Astrocyte (in vitro differentiated cells and primary cell): ENCODE measurements at regions not wholly inside any gene's neighbourhood (a gene's known extent, or its start where the extent isn't known, plus 50 kb on each side); places are given as distances from the start of the nearest gene placed in this dataset.
A peak's percentile ranks its signal among the peaks of the same experiment; 100 is the strongest.

Source experiments
- DNase-seq: peaks from one replicate; pipeline ENCODE4 v3.0.0-alpha.2; 2010; ENCODE audit warnings: low read depth
- FAIRE-seq: peaks from 2 replicates; lab custom pipeline; 2011; peaks lifted over from hg19 to GRCh38; lab: Jason Lieb, UNC
- H2AFZ ChIP-seq: 2 replicates; pipeline ENCODE4 v1.6.0; 2012; ENCODE audit warnings: low read depth, low read length, inconsistent platforms
- H3K27ac ChIP-seq: 2 replicates; pipeline ENCODE4 v1.5.1; 2011; ENCODE audit warnings: low read depth, low read length, inconsistent platforms
- H3K27me3 ChIP-seq: 2 replicates; pipeline ENCODE4 v1.6.0; 2011; ENCODE audit warnings: low read length, inconsistent platforms; ENCODE audit not compliant: insufficient read depth
- H3K36me3 ChIP-seq: 2 replicates; pipeline ENCODE4 v1.5.1; 2011; ENCODE audit warnings: low read length, inconsistent platforms; ENCODE audit not compliant: insufficient read depth
- H3K4me1 ChIP-seq: 2 replicates; pipeline ENCODE4 v1.5.1; 2011; ENCODE audit warnings: low read length, inconsistent platforms; ENCODE audit not compliant: insufficient read depth
- H3K4me2 ChIP-seq: 2 replicates; pipeline ENCODE4 v1.6.0; 2012; ENCODE audit warnings: low read length, inconsistent platforms
- H3K4me3 ChIP-seq: 2 replicates; pipeline ENCODE4 v1.5.1; 2011; ENCODE audit warnings: low read depth, mild to moderate bottlenecking, low read length, inconsistent platforms; ENCODE audit not compliant: insufficient read depth
- H3K79me2 ChIP-seq: 2 replicates; pipeline ENCODE4 v1.6.0; 2012; ENCODE audit warnings: mild to moderate bottlenecking, low read length, inconsistent platforms; ENCODE audit not compliant: insufficient read depth
- H3K9ac ChIP-seq: 2 replicates; pipeline ENCODE4 v1.6.0; 2012; ENCODE audit warnings: mild to moderate bottlenecking, low read length, inconsistent platforms
- H3K9me3 ChIP-seq: 2 replicates; pipeline ENCODE4 v1.5.1; 2012; ENCODE audit warnings: low read depth, mild to moderate bottlenecking, low read length, inconsistent platforms; ENCODE audit not compliant: insufficient read depth
- H4K20me1 ChIP-seq: 2 replicates; pipeline ENCODE4 v1.6.0; 2012; ENCODE audit warnings: low read length, inconsistent platforms; ENCODE audit not compliant: insufficient read depth
- H3K27ac Mint-ChIP-seq: one replicate; pipeline ENCODE4 v1.8.0; 2021; ENCODE audit warnings: mild to moderate bottlenecking, mixed read lengths; ENCODE audit not compliant: unreplicated experiment
- H3K27me3 Mint-ChIP-seq: one replicate; pipeline ENCODE4 v1.8.0; 2021; ENCODE audit warnings: low read depth, mixed read lengths; ENCODE audit not compliant: unreplicated experiment
- H3K36me3 Mint-ChIP-seq: one replicate; pipeline ENCODE4 v1.8.0; 2021; ENCODE audit warnings: low read depth, mixed read lengths; ENCODE audit not compliant: unreplicated experiment
- H3K4me1 Mint-ChIP-seq: one replicate; pipeline ENCODE4 v1.8.0; 2021; ENCODE audit warnings: low read depth, mixed read lengths; ENCODE audit not compliant: unreplicated experiment
- H3K4me3 Mint-ChIP-seq: one replicate; pipeline ENCODE4 v1.8.0; 2021; ENCODE audit warnings: mild to moderate bottlenecking, moderate library complexity, mixed read lengths; ENCODE audit not compliant: unreplicated experiment
- H3K9me3 Mint-ChIP-seq: one replicate; pipeline ENCODE4 v1.8.0; 2021; ENCODE audit warnings: mild to moderate bottlenecking, mixed read lengths; ENCODE audit not compliant: unreplicated experiment
- EZH2 ChIP-seq: IDR thresholded peaks from 2 replicates; pipeline ENCODE4 v1.6.1; 2012; ENCODE audit warnings: mild to moderate bottlenecking, low read length, inconsistent platforms; ENCODE audit not compliant: insufficient read depth
- TF ChIP-seq, protein P1 (sequence below): IDR thresholded peaks from 2 replicates; pipeline ENCODE4 v1.5.1; 2011; ENCODE audit warnings: low read depth, mild to moderate bottlenecking, inconsistent platforms, low read length, moderate library complexity; ENCODE audit not compliant: insufficient read depth

DNA sequence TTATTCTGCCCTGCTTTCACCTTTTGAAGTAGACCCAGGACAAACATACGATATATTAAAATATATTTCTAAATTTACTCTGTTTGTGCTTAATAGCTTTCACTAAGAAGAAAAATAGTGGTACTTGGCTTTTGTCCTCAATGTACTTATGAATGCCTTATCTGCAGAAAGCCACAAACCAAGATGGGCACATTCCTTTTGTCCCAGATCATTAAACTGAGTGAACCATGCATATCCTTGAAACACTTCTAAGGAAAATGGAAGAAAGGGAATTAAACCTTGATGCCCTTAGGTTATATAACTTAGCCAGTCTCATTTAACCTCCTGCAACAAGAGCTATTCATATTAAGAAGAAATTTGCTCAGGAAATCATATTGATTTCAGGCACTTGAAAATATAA lies 553.8 kb upstream of the CDH9 start:
- Histone ChIP-seq H3K79me2 (no peaks in the 10 kb centered on the region), H3K9ac (no peak overlapping the region), H4K20me1 (no peaks in the 10 kb centered on the region), H3K4me3 (no peak overlapping the region), H3K4me1 (peaks cover 7% of the 10 kb centered on the region), H3K27me3 (no peaks in the 10 kb centered on the region), H2AFZ (no peak overlapping the region), H3K36me3 (no peaks in the 10 kb centered on the region), H3K27ac (no peak overlapping the region), H3K9me3 (no peaks in the 10 kb centered on the region), H3K4me2 (no peak overlapping the region)
- no peak for FAIRE-seq
- Mint-ChIP-seq H3K9me3 (no peaks in the 10 kb centered on the region), H3K4me1 (peaks cover 19% of the 10 kb centered on the region), H3K27ac (no peak overlapping the region), H3K27me3 (no peaks in the 10 kb centered on the region), H3K4me3 (no peak overlapping the region), H3K36me3 (no peaks in the 10 kb centered on the region)
- peak; percentile 69 for DNase-seq
- TF ChIP-seq, protein P1, sequence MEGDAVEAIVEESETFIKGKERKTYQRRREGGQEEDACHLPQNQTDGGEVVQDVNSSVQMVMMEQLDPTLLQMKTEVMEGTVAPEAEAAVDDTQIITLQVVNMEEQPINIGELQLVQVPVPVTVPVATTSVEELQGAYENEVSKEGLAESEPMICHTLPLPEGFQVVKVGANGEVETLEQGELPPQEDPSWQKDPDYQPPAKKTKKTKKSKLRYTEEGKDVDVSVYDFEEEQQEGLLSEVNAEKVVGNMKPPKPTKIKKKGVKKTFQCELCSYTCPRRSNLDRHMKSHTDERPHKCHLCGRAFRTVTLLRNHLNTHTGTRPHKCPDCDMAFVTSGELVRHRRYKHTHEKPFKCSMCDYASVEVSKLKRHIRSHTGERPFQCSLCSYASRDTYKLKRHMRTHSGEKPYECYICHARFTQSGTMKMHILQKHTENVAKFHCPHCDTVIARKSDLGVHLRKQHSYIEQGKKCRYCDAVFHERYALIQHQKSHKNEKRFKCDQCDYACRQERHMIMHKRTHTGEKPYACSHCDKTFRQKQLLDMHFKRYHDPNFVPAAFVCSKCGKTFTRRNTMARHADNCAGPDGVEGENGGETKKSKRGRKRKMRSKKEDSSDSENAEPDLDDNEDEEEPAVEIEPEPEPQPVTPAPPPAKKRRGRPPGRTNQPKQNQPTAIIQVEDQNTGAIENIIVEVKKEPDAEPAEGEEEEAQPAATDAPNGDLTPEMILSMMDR, result no peak
- no peak for TF ChIP-seq EZH2

DNA sequence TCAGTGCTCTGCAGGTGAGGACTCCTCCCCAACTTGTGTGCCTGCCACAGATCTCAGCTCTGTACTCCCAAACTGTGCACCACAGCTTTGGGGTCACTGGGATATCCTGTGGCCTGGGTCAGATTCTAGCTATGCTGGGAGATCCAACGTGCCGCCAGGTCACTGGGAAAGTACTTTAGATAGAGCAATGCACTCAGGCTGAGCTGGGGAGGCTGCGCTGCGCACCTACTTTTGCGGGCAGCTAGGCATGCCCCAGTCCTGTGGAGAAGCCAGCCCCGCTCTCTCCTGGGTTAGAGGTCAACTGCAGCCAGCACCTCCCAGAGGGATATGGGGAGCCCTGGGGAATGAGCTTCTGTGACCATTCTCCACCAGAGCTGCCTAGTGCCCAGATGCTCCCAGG lies 552.1 kb upstream of the CDH9 start:
- Mint-ChIP-seq H3K4me3 (no peak overlapping the region), H3K9me3 (peaks cover 1% of the 10 kb centered on the region), H3K27ac (no peak overlapping the region), H3K4me1 (peaks cover 19% of the 10 kb centered on the region), H3K36me3 (no peaks in the 10 kb centered on the region), H3K27me3 (no peaks in the 10 kb centered on the region)
- DNase-seq (no peak), FAIRE-seq (no peak)
- H3K4me3 ChIP-seq, result no peak overlapping the region
- H3K27ac ChIP-seq, result no peak overlapping the region
- no peaks in the 10 kb centered on the region for H3K27me3 ChIP-seq
- H3K9ac ChIP-seq, result no peak overlapping the region
- H2AFZ ChIP-seq, result no peak overlapping the region
- no peaks in the 10 kb centered on the region for H4K20me1 ChIP-seq
- H3K79me2 ChIP-seq, result no peaks in the 10 kb centered on the region
- H3K4me1 ChIP-seq, result peaks cover 7% of the 10 kb centered on the region
- H3K36me3 ChIP-seq, result no peaks in the 10 kb centered on the region
- TF ChIP-seq, protein P1, result no peak
- no peak for TF ChIP-seq EZH2
- no peak overlapping the region for H3K4me2 ChIP-seq
- no peaks in the 10 kb centered on the region for H3K9me3 ChIP-seq

DNA sequence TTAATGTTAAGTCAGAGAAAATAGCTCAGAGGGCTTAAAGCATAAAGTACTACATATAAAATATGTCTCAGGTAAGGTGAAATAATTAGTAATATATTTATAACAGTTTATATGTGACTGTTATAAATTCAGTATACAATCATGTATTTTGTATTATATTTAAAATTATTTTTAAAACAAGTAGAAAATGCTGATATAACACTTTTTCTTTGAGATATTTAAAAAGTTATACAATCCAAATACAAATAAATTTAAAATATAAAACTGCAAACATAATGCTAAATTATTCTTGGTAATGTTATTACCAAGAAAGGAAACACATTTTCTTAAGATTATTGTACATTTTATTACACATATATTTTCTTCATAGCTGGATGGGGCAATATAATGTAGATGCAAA lies 539.9 kb upstream of the CDH9 start:
- H3K36me3 Mint-ChIP-seq, result no peaks in the 10 kb centered on the region

More for the DNA sequence above, 539.9 kb upstream of the CDH9 start:
- H3K27ac ChIP-seq, result no peak overlapping the region
- no peaks in the 10 kb centered on the region for H3K27me3 ChIP-seq
- H3K4me1 ChIP-seq, result no peaks in the 10 kb centered on the region
- H3K4me3 ChIP-seq, result no peak overlapping the region
- DNase-seq (no peak), FAIRE-seq (no peak)
- TF ChIP-seq EZH2, result no peak
- H3K27me3 Mint-ChIP-seq, result no peaks in the 10 kb centered on the region
- no peak overlapping the region for H3K27ac Mint-ChIP-seq
- H3K36me3 ChIP-seq, result no peaks in the 10 kb centered on the region
- no peaks in the 10 kb centered on the region for H4K20me1 ChIP-seq
- H2AFZ ChIP-seq, result no peak overlapping the region
- H3K79me2 ChIP-seq, result no peaks in the 10 kb centered on the region
- H3K9ac ChIP-seq, result no peak overlapping the region
- H3K9me3 ChIP-seq, result no peaks in the 10 kb centered on the region
- H3K4me3 Mint-ChIP-seq, result no peak overlapping the region
- H3K4me2 ChIP-seq, result no peak overlapping the region
- H3K4me1 Mint-ChIP-seq, result peaks cover 2% of the 10 kb centered on the region
- H3K9me3 Mint-ChIP-seq, result peaks cover 2% of the 10 kb centered on the region
